Effector CD8-positive, alpha-beta T cell (primary cell): ENCODE measurements at regions not wholly inside any gene's neighbourhood (a gene's known extent, or its start where the extent isn't known, plus 50 kb on each side); places are given as distances from the start of the nearest gene placed in this dataset.

ENCODE experiments used
- DNase-seq: peaks from one replicate; lab custom pipeline; 2025; lab: John Stamatoyannopoulos, UW

DNA sequence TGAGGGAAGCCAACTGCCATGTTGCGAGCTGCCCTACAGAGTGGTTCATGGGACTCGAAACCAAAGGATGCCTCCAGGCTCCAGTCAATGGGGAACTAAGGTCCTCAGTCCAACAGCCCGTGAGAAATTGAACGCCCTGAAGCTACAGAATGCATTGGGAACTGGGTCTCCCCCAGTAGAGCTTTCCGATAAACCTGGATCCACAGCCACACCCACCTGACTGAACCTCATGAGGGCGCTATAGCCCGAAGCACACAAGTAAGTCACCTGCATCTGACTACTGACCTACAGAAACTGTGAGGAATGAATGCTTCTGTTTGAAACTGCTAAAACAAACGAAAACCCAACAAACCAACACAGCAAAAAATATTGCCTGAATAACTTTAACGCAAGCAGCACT lies 1297.7 kb downstream of the AACS start:
- DNase-seq, result no peak

DNA sequence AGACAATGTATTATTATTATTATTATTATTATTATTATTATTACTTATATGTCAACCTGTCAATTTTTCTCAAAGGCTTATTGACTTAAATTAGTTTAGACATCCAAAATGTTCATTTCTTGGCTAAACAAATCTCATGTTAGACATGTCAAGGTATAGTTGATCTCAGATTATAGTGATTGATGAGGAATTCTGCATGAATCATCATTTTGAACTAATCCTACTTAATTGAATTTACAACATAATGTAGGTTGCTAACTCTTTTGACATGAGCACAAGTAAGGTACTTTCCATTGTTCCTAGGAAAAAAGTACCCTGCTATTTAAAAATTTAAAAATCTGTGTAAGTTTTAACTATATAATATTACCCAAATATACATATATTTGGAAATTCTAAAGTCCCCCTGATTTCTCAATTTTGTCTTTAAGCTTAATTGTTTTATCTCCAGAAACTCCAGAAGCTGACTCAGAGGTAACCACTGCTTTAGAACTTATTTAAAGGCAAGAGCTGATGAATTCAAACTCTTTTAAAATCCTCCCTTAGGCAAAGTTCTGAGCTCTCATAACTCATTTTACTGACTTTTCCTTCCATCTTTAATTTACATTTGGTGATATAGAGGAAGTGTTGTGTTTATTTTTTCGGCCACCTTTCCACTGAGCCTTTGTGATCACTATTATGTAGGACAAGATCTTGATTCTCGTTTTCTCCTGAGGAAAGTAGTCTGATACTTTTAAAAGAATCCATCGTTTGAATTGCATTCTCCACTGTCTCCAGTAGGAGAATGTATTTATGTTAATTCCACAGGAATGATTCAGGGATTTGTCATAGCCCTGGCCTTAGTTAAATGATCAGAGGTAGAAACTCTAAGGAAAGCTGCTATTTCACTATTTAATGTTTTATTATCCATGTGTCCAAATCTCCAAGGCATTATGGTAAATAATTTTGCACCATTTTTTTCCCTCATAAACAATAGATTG lies 1304.5 kb downstream of the AACS start:
- no peak for DNase-seq

DNA sequence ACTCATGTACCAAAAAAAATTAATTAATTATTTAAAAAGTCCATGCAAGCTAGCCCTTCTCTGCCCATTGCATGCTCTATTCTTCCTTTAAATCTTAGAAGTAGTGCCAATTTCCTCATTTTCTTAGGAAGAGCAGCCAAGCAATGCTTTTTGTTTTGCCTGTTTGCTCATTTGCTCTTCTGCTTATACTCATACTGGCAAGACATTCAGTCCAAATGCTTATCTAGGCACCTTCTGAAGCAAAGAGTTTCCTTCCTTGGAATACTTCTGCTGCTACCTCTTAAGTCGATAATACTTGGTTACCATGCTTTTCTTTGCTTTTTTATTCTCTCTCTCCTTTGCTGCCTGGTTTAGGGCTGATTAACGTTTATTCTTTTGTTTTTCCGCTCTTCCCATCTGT lies 1318.3 kb downstream of the AACS start:
- DNase-seq, result no peak

DNA sequence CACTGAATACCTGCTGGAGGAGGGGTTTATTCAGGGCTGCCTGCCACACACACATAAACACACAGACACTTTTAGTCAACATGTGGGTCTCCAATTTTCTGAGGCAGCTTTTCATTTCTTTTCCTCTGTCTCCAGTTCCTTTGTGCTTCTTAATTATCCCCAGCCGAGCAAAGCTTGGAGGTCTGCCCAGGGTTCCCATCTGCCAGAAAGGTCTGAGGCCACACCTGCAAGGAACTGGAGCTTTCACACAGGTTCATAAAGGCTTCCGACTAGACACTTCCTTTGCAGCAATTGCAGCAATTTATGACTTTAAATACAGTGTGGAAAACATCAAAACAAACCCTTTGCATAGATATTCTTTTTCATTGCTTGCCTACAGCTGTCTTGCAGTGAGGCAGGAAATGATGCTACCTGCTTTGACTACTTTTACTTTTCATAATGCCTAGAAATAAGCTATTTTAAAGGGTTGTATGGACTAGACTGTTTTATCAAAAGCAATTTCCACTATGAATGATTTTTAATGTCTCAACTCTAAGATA lies 1318.9 kb downstream of the AACS start:
- no peak for DNase-seq

DNA sequence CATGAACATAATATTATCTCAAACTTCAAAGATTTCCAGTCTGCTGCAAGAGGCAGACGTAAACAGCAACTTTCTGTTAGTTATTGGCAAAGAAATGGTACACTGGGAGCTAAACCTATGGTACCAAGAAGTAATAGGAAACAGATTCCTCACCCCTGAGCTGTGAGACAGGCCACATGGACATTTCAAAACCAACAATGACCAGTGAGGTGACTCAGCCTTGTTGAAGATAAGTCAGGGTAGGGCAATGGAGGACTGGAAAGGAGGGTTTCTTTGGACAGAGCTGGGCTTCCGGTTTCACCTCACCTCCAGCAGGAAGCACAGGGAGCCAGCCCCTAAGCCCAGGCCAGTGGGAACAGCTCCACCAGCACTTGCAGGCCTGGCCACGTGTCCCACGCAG lies 1320.5 kb downstream of the AACS start:
- DNase-seq, result no peak

DNA sequence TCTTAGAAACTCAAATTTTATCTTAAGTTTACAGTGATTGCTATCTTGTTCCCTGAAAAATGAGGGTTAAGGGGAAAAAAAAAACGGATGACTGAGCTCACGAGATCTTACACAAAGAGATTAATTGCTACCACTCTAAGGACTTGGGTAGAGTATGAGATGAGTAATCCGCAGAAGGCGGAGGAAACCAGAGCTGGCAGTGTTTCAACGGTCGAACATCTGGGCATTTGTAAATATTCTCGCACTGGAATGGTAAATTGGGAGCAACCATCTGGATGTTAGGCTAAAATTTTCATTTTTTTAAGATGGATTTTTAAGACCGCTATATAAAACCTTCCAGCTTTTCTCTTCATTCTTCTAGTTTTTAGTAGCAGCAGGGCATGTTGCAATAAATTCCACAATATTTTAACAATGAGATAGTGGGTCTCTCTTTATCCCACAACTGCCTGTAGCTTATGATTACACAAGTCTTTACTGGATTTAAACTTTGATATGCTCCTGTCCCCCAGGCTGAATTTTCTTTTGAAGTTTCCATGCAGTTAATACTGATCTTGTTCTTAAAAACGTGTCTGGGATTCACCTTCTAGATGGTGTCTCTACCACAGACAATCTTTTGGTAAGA lies 1324.1 kb downstream of the AACS start:
- DNase-seq, result no peak

DNA sequence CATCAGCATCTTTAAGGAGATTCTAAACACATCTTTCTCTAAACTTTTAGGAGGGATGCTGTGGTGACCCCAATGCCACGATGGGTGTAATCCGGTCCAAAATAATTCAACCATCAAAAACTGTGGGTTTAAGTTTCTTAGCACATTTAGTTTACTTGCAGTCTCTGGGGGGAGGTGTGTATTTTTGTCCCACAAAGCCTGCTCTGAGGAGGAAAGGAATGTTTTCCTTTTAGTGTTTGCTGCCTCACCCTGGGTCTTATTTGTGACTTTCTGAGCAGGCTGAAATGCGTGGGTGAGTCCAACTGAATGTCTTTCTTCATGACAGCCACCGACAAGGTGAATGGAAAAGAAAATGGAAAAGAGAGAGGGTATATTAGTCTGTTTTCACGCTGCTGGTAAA lies 1324.7 kb downstream of the AACS start:
- DNase-seq, result no peak

DNA sequence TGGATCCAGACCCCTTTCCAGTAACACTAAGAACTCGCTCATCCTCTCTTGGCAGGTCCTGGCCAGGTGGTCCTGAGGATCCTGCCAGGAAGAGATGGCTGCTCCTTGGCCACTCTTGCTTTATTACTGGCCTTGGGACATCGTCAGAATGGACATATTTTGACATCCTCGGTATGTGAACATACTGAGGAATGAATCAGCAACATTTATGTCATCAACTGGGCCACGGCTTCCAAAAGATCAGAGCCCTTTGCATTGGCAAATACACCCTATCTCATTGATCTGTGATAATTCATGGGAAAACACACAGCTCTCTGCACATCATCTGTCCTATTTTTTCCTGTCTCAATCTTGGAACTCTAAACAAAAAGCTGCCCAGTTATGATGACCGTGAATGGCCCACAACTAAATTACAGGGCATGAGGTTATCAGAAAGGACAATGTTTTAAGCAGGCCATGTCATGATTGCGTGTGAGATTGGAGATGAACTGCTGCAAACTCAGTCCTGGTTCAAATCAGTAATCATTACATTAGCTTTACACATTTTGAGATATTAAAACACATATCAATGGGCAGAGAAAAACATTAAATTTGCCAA lies 1325.8 kb downstream of the AACS start:
- DNase-seq, result no peak

DNA sequence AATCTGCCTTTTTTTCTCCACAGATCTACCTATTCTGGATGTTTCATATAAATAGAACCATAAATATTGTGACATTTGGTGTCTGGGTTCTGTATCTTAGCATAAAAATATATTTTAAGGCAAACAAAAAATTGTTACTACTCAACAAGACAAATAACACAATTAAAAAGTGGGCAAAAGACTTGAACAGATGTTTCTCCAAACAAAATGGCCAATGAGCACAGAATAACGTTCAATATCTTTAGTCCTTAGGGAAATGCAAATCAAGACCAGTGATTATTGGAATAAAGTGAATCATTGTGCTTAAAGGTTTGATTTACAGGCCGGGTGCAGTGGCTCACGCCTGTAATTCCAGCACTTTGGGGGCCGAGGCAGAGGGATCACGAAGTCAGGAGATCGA lies 1331.3 kb downstream of the AACS start:
- no peak for DNase-seq

DNA sequence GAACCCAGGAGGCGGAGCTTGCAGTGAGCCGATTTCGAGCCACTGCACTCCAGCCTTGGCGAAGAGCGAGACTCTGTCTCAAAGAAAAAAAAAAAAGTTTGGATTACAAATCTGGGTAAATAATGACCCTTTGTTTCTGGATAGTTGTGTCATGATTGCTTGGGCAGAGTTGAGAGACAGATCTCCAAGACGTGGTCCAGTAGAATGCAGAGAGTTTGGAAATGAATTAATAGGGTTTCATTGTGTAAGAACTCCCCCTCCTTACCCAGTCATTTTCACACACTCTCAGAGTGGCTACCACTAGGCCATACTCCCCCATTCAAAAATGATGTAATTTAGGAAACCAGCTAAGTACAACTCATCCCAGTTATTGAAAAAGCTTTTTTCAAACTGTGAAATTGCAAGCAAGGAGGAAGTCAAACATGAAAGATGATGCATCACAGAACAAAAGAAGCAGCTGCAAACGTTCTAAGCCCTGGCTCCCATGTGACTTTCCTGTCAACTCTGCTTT lies 1331.9 kb downstream of the AACS start:
- DNase-seq, result no peak

DNA sequence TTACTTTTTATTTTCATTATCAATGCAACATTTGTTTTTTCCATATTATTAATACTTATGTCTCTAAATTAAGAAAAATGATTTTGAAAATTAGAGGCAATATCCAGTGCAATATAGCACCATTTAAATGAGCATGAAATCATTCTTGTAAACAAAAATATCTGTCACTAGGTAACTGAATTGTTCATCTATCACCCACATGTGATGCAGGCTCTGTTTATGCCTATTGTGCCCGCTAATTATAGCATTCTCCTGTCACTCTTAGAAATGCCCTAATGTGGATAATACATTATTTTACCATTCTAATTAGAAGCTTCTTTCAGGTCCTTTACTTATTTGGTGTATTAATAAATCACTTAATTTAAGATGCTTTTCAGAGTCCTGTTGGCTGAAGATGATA lies 1332.4 kb downstream of the AACS start:
- DNase-seq, result no peak

DNA sequence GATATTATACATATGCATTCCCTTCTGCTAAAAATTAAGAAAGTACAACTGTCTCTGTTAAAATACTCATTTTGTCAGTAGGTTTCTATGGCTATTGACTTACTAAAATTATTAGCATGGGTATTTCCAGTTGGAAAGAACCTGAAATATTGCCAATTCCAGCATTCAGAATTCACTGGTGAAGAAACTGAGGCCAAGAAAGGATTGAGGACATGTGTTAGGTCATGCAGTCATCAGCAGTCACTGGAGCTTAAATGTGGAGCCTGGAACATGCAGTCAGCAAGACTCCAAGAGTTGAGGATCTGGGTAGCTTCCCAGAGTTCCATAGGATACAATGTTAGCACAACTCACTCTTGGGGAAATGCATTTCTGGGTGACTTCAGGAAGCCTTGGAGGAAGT lies 1335.6 kb downstream of the AACS start:
- no peak for DNase-seq

DNA sequence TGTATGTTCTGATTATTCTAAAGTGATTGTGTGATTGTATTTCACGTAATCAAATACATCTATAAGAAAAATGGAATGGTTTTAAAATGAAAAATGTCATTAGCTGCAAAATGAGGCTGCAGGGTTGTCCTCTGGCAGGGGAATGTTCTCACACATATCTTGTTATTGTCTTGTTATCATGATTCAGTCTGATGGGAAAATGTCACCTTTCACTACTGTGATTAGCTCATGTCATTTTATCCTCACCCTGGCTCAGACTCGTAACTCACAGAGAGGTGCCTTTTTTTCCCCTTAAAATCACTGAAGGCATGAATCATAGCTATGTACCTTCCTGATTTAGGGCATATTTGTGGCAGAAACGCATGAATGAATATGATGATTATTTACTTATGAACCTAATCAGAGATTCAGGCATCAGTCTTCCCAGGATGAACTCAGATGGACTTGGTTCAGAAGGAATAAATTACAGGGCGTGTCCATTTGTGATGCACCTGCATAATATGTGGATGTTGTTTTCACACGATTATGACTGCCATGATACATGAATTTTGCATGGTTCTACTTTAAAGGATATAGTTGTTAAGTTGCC lies 1339.2 kb downstream of the AACS start:
- no peak for DNase-seq

DNA sequence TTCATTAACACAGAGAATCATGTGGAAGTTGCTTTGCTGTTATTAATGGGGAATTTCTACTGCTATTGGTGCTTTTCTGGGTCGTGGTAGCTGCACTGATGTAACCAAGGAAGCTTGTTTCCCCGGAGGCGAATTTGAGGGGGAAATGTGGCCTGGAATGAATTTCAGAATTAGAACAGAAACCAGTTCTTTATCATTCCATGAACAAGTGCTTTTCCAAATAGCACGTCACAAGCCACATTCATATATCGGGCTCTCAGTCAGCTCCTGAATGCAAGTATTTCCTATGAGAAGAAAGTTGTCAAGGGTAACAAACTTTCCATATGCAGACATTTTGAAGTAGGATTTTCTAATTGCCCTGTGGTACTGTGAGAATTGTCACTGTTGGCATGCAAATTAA lies 1353.2 kb downstream of the AACS start:
- DNase-seq, result no peak

DNA sequence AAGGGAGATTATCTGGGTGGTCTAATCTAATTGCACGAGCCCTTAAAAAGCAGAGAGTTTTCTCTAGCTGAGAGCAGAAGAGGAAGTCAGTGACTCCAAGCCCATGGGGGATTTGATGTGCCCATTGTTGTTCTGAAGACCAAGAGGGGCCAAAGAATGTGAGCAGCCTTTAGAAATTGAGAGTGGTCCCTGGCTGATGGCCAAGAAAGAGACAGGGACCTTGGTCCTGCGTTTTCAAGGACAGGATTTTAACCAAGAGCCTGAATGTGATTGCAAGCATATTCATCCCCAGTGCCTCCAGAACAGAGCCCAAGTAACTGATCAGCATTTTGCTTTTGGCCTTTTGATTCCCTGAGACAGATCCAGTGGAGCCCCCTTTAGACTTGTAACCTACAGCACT lies 1353.9 kb downstream of the AACS start:
- no peak for DNase-seq

DNA sequence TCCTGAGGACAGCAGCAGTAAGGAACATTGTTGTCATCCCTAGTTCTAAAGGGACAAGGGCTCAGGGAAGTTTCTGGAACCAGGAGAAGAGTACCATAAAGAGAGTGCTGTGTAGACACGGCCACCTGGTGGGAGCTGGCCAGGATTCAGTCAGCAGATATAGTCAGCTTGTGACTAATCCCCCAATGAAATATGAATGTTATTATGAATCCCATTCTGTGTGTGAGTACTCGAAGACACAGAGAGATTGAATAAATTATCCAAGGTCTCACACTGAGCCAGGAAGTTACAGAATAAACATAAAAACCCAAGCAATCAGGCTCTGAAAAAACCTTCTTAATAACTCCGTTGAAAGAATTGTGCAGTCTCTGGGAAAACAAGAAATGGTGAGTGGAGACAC lies 1359.5 kb downstream of the AACS start:
- no peak for DNase-seq

DNA sequence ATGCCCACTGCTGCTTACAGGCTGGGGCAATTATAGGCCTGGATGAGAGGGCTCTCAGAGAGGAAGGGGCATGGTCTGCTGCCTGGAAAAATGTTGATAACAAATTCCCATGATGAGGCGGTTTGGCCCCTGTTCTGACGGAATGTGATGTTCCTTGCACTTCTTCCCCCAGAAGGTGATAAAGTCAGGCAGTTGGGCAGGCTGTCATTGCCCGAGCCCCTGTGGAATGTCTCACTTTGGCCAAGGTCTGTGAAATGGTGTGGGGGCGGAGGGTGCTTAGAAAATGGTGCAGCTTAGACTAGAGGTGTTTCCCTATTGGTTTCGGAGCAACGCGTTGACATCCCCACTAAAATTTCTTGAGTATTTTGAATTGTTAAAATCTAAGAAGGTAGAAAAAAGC lies 1360.0 kb downstream of the AACS start:
- no peak for DNase-seq

DNA sequence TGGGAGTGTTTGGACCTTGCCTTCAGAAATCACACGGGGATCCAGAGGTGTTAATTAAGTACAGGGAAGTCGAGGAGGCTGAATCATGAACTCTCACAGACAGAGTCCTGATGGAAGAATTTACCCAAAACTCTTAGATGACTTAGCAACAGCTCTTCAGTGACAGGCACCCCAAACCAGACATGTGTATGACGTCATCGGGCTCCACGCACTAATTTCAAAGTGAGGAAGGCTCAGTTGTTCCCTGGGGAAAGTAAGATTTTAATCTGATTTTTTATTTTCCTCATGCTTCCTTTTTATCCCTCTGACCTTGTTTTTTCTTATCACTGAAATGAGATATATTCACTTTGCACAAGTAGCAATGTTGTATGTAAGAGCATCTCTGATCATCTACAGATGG lies 1363.5 kb downstream of the AACS start:
- no peak for DNase-seq

DNA sequence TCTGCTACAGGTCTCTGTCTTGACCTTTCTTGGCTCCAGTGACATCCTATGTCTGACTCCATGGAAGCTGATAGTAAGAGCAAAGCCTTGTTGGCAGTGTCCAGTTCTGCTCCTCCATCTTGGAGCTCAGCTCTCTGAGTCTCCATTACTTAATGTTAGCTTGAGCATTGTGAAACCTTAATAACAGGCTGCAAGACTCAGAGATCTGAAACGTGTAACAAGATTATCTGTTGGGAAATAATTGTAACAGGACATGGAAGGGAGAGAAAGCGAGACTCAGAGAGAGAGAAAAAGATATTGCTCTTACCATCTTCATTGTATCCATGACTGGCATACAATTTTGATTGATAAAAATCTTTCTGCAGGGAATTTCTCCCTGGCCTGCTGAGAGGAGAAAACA lies 1365.7 kb downstream of the AACS start:
- DNase-seq, result no peak

DNA sequence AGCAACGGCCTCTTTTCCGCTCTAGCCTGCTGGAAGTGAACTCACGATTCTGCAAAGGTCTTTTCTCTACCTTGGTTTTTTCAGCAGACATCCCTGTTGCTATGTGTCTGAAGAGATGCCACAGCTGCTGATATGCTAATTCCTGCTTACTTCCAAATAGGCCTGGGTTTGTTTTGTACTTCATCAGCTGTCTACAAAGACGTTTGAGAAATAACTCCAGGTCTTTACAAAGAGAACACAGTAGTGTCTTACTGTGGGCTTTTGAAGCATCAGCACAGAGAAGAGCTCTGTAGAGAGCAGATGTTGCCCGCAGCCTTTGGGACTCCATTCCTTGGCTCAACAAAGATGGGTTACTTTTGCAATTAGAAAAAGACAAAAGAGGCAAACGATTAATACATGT lies 1366.5 kb downstream of the AACS start:
- DNase-seq, result no peak

DNA sequence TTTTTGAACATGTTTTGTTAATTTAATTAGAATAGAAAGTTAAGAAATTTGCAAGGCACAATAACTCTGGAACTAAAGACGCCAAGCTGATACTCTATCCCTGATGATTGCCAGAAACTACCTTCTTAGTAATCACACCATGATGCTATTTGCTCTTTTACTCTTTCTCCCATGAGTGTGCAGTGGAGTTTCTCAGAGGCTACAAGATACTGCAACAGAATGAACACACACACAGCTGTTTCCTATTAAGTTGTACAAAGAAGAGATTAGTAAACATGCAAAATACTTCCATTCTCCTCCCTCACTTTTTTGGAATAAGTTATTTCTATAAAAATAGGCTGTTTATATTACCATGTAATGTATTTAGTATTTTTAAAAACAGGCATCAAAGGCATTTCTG lies 1367.5 kb downstream of the AACS start:
- no peak for DNase-seq

DNA sequence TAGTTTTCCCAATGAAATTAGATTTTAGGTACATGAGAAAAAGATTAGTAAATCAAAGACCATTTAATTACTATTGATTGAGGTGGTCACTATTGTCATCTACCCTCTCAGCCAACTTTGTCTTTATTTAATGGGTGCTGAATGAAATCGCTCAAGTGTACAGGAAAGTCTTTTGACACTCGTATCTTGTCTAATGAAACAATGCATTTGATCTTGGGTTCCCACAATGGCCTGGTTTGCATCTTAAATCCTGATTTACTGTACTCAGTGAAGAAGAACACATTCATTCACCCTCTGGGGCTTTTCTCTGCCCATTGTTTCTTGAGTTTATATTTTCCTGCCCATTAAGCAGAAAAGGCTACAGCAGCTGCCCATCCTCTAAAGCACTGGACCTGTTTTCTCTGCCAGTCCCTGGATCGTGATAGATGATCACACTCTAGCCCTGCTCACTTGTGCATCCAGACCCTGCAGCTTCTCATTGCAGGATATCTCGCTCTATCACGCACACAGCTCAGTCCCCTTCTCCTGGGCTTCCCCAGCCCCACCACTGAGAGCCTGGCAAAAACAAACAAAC lies 1369.3 kb downstream of the AACS start:
- no peak for DNase-seq
